ENCODE measurements at regions not wholly inside any gene's neighbourhood (a gene's known extent, or its start where the extent isn't known, plus 50 kb on each side); places are given as distances from the start of the nearest gene placed in this dataset.

- Histone ChIP-seq H3K9ac (ENCODE audit: low read length) (no peak overlapping the region), H3K4me3 (ENCODE audit: low read length) (no peak overlapping the region), H3K4me1 (ENCODE audit: control insufficient read depth, insufficient read depth, low read length) (no peaks in the 10 kb centered on the region), H3K27me3 (replicated peaks; ENCODE audit: control insufficient read depth, insufficient read depth, low read length) (no peaks in the 10 kb centered on the region), H3K36me3 (ENCODE audit: control insufficient read depth, insufficient read depth, low read length, severe bottlenecking) (no peaks in the 10 kb centered on the region), H3K9me3 (ENCODE audit: control insufficient read depth, low read length) (no peaks in the 10 kb centered on the region)
- no peak for DNase-seq (ENCODE audit: low read depth)
These were observed 1121.2 kb downstream of the NSUN3 start for GRCh38 chr3:95184038-95184437.

GRCh38 chr3:95189348-95189747, 1126.5 kb downstream of the NSUN3 start:
- H3K4me1 ChIP-seq (ENCODE audit: control insufficient read depth, insufficient read depth, low read length): no peaks in the 10 kb centered on the region
- DNase-seq (ENCODE audit: low read depth): no peak
- H3K9ac ChIP-seq (ENCODE audit: low read length): no peak overlapping the region
- H3K9me3 ChIP-seq (ENCODE audit: control insufficient read depth, low read length): no peaks in the 10 kb centered on the region
- no peaks in the 10 kb centered on the region for H3K36me3 ChIP-seq (ENCODE audit: control insufficient read depth, insufficient read depth, low read length, severe bottlenecking)
- H3K27me3 ChIP-seq (replicated peaks; ENCODE audit: control insufficient read depth, insufficient read depth, low read length): no peaks in the 10 kb centered on the region
- H3K4me3 ChIP-seq (ENCODE audit: low read length): no peak overlapping the region

GRCh38 chr3:95197661-95198060, 1134.8 kb downstream of the NSUN3 start:
- Histone ChIP-seq H3K9ac (ENCODE audit: low read length) (no peak overlapping the region), H3K36me3 (ENCODE audit: control insufficient read depth, insufficient read depth, low read length, severe bottlenecking) (no peaks in the 10 kb centered on the region), H3K4me3 (ENCODE audit: low read length) (no peak overlapping the region), H3K4me1 (ENCODE audit: control insufficient read depth, insufficient read depth, low read length) (no peaks in the 10 kb centered on the region), H3K9me3 (ENCODE audit: control insufficient read depth, low read length) (no peaks in the 10 kb centered on the region), H3K27me3 (replicated peaks; ENCODE audit: control insufficient read depth, insufficient read depth, low read length) (no peaks in the 10 kb centered on the region)
- DNase-seq (ENCODE audit: low read depth): no peak

- H3K4me3 ChIP-seq (ENCODE audit: low read length): no peak overlapping the region
- no peaks in the 10 kb centered on the region for H3K36me3 ChIP-seq (ENCODE audit: control insufficient read depth, insufficient read depth, low read length, severe bottlenecking)
- H3K9ac ChIP-seq (ENCODE audit: low read length): no peak overlapping the region
- H3K9me3 ChIP-seq (ENCODE audit: control insufficient read depth, low read length): no peaks in the 10 kb centered on the region
- no peaks in the 10 kb centered on the region for H3K4me1 ChIP-seq (ENCODE audit: control insufficient read depth, insufficient read depth, low read length)
- no peaks in the 10 kb centered on the region for H3K27me3 ChIP-seq (replicated peaks; ENCODE audit: control insufficient read depth, insufficient read depth, low read length)
- DNase-seq (ENCODE audit: low read depth): no peak
These were observed 1137.5 kb downstream of the NSUN3 start for GRCh38 chr3:95200384-95200783.

GRCh38 chr3:95210878-95211277, 1148.0 kb downstream of the NSUN3 start:
- no peak for DNase-seq (ENCODE audit: low read depth)
- H3K9ac ChIP-seq (ENCODE audit: low read length): no peak overlapping the region
- no peak overlapping the region for H3K4me3 ChIP-seq (ENCODE audit: low read length)
- no peaks in the 10 kb centered on the region for H3K27me3 ChIP-seq (replicated peaks; ENCODE audit: control insufficient read depth, insufficient read depth, low read length)
- no peaks in the 10 kb centered on the region for H3K4me1 ChIP-seq (ENCODE audit: control insufficient read depth, insufficient read depth, low read length)
- H3K36me3 ChIP-seq (ENCODE audit: control insufficient read depth, insufficient read depth, low read length, severe bottlenecking): no peaks in the 10 kb centered on the region
- H3K9me3 ChIP-seq (ENCODE audit: control insufficient read depth, low read length): no peaks in the 10 kb centered on the region

GRCh38 chr3:95212117-95212516, 1149.3 kb downstream of the NSUN3 start:
- Histone ChIP-seq H3K27me3 (replicated peaks; ENCODE audit: control insufficient read depth, insufficient read depth, low read length) (no peaks in the 10 kb centered on the region), H3K4me1 (ENCODE audit: control insufficient read depth, insufficient read depth, low read length) (no peaks in the 10 kb centered on the region), H3K4me3 (ENCODE audit: low read length) (no peak overlapping the region), H3K36me3 (ENCODE audit: control insufficient read depth, insufficient read depth, low read length, severe bottlenecking) (no peaks in the 10 kb centered on the region), H3K9ac (ENCODE audit: low read length) (no peak overlapping the region), H3K9me3 (ENCODE audit: control insufficient read depth, low read length) (peaks cover 2% of the 10 kb centered on the region)
- no peak for DNase-seq (ENCODE audit: low read depth)

- Histone ChIP-seq H3K4me3 (ENCODE audit: low read length) (no peak overlapping the region), H3K36me3 (ENCODE audit: control insufficient read depth, insufficient read depth, low read length, severe bottlenecking) (no peaks in the 10 kb centered on the region), H3K27me3 (replicated peaks; ENCODE audit: control insufficient read depth, insufficient read depth, low read length) (no peaks in the 10 kb centered on the region), H3K4me1 (ENCODE audit: control insufficient read depth, insufficient read depth, low read length) (no peaks in the 10 kb centered on the region), H3K9ac (ENCODE audit: low read length) (no peak overlapping the region), H3K9me3 (ENCODE audit: control insufficient read depth, low read length) (peaks cover 6% of the 10 kb centered on the region)
- DNase-seq (ENCODE audit: low read depth): no peak
These were observed 1152.6 kb downstream of the NSUN3 start for GRCh38 chr3:95215437-95215957.

GRCh38 chr3:95217661-95218060, 1154.8 kb downstream of the NSUN3 start:
- no peaks in the 10 kb centered on the region for H3K36me3 ChIP-seq (ENCODE audit: control insufficient read depth, insufficient read depth, low read length, severe bottlenecking)
- H3K4me3 ChIP-seq (ENCODE audit: low read length): no peak overlapping the region
- no peaks in the 10 kb centered on the region for H3K27me3 ChIP-seq (replicated peaks; ENCODE audit: control insufficient read depth, insufficient read depth, low read length)
- H3K9me3 ChIP-seq (ENCODE audit: control insufficient read depth, low read length): peaks cover 6% of the 10 kb centered on the region
- H3K4me1 ChIP-seq (ENCODE audit: control insufficient read depth, insufficient read depth, low read length): no peaks in the 10 kb centered on the region
- H3K9ac ChIP-seq (ENCODE audit: low read length): no peak overlapping the region
- no peak for DNase-seq (ENCODE audit: low read depth)

GRCh38 chr3:95218484-95218883, 1155.6 kb downstream of the NSUN3 start:
- peaks cover 6% of the 10 kb centered on the region for H3K9me3 ChIP-seq (ENCODE audit: control insufficient read depth, low read length)
- no peaks in the 10 kb centered on the region for H3K36me3 ChIP-seq (ENCODE audit: control insufficient read depth, insufficient read depth, low read length, severe bottlenecking)
- no peaks in the 10 kb centered on the region for H3K4me1 ChIP-seq (ENCODE audit: control insufficient read depth, insufficient read depth, low read length)
- no peak overlapping the region for H3K4me3 ChIP-seq (ENCODE audit: low read length)
- DNase-seq (ENCODE audit: low read depth): no peak
- no peaks in the 10 kb centered on the region for H3K27me3 ChIP-seq (replicated peaks; ENCODE audit: control insufficient read depth, insufficient read depth, low read length)
- H3K9ac ChIP-seq (ENCODE audit: low read length): no peak overlapping the region

GRCh38 chr3:95226437-95226836, 1163.6 kb downstream of the NSUN3 start:
- Histone ChIP-seq H3K4me3 (ENCODE audit: low read length) (no peak overlapping the region), H3K27me3 (replicated peaks; ENCODE audit: control insufficient read depth, insufficient read depth, low read length) (no peaks in the 10 kb centered on the region), H3K9me3 (ENCODE audit: control insufficient read depth, low read length) (no peaks in the 10 kb centered on the region), H3K4me1 (ENCODE audit: control insufficient read depth, insufficient read depth, low read length) (no peaks in the 10 kb centered on the region), H3K9ac (ENCODE audit: low read length) (no peak overlapping the region), H3K36me3 (ENCODE audit: control insufficient read depth, insufficient read depth, low read length, severe bottlenecking) (no peaks in the 10 kb centered on the region)
- DNase-seq (ENCODE audit: low read depth): no peak

- H3K9me3 ChIP-seq (ENCODE audit: control insufficient read depth, low read length): no peaks in the 10 kb centered on the region
- no peak overlapping the region for H3K9ac ChIP-seq (ENCODE audit: low read length)
- DNase-seq (ENCODE audit: low read depth): no peak
- no peaks in the 10 kb centered on the region for H3K4me1 ChIP-seq (ENCODE audit: control insufficient read depth, insufficient read depth, low read length)
- H3K36me3 ChIP-seq (ENCODE audit: control insufficient read depth, insufficient read depth, low read length, severe bottlenecking): no peaks in the 10 kb centered on the region
- H3K4me3 ChIP-seq (ENCODE audit: low read length): no peak overlapping the region
- H3K27me3 ChIP-seq (replicated peaks; ENCODE audit: control insufficient read depth, insufficient read depth, low read length): no peaks in the 10 kb centered on the region
These were observed 1164.2 kb downstream of the NSUN3 start for GRCh38 chr3:95227092-95227491.

- Histone ChIP-seq H3K4me1 (ENCODE audit: control insufficient read depth, insufficient read depth, low read length) (no peaks in the 10 kb centered on the region), H3K9ac (ENCODE audit: low read length) (no peak overlapping the region), H3K4me3 (ENCODE audit: low read length) (no peak overlapping the region), H3K36me3 (ENCODE audit: control insufficient read depth, insufficient read depth, low read length, severe bottlenecking) (no peaks in the 10 kb centered on the region), H3K9me3 (ENCODE audit: control insufficient read depth, low read length) (no peaks in the 10 kb centered on the region), H3K27me3 (replicated peaks; ENCODE audit: control insufficient read depth, insufficient read depth, low read length) (no peaks in the 10 kb centered on the region)
- no peak for DNase-seq (ENCODE audit: low read depth)
These were observed 1165.6 kb downstream of the NSUN3 start for GRCh38 chr3:95228416-95228815.

Data from adipocyte (in vitro differentiated cells).